NCI-H2196 (cell line): ENCODE measurements at regions not wholly inside any gene's neighbourhood (a gene's known extent, or its start where the extent isn't known, plus 50 kb on each side); places are given as distances from the start of the nearest gene placed in this dataset.
A peak's percentile ranks its signal among the peaks of the same experiment; 100 is the strongest.
"Not testable (repeated sequence)": the region's sequence is repeated elsewhere in the genome, so short reads cannot be mapped to it uniquely, and the experiment has no call there.

Source experiments
- DNase-seq: peaks from one replicate; lab custom pipeline; 2025; ENCODE audit not compliant: unreplicated experiment; lab: John Stamatoyannopoulos, UW

GRCh38 chr5:93682471-93683404 is 58.7 kb downstream of the POU5F2 start:
- not testable (repeated sequence) for DNase-seq

GRCh38 chr5:93681432-93681831 is 60.0 kb downstream of the POU5F2 start:
- no peak for DNase-seq

- DNase-seq, result peak; percentile 77
These were observed 64.0 kb downstream of the POU5F2 start for GRCh38 chr5:93677359-93677891.

- peak; percentile 4 for DNase-seq
These were observed 64.7 kb downstream of the POU5F2 start for GRCh38 chr5:93676704-93677103.

GRCh38 chr5:93675460-93676450 is 65.6 kb downstream of the POU5F2 start:
- no peak for DNase-seq

GRCh38 chr5:93674866-93675459 is 66.4 kb downstream of the POU5F2 start:
- no peak for DNase-seq

- no peak for DNase-seq
These were observed 67.3 kb downstream of the POU5F2 start for GRCh38 chr5:93674138-93674537.

- DNase-seq, result no peak
These were observed 68.0 kb downstream of the POU5F2 start for GRCh38 chr5:93673316-93673954.

GRCh38 chr5:93665648-93666047 is 75.8 kb downstream of the POU5F2 start:
- DNase-seq, result no peak

GRCh38 chr5:93660677-93661076 is 77.7 kb downstream of the NR2F1 start:
- DNase-seq, result no peak

- DNase-seq, result no peak
These were observed 75.0 kb downstream of the NR2F1 start for GRCh38 chr5:93658044-93658443.

GRCh38 chr5:93654676-93655075 is 71.7 kb downstream of the NR2F1 start:
- DNase-seq, result no peak

- DNase-seq, result no peak
These were observed 70.7 kb downstream of the NR2F1 start for GRCh38 chr5:93653716-93654115.

- DNase-seq, result no peak
These were observed 66.3 kb downstream of the NR2F1 start for GRCh38 chr5:93649234-93649900.

GRCh38 chr5:93644760-93645159 is 61.7 kb downstream of the NR2F1 start:
- DNase-seq, result no peak
